HG02610 (cell line): ENCODE measurements at regions not wholly inside any gene's neighbourhood (a gene's known extent, or its start where the extent isn't known, plus 50 kb on each side); places are given as distances from the start of the nearest gene placed in this dataset.
A peak's percentile ranks its signal among the peaks of the same experiment; 100 is the strongest.
"Not testable (repeated sequence)": the region's sequence is repeated elsewhere in the genome, so short reads cannot be mapped to it uniquely, and the experiment has no call there.

Experiments used
- ATAC-seq: cut with Tn5 transposase; IDR thresholded peaks from one replicate; pipeline ENCODE4 v1.9.1; 2021; ENCODE audit warnings: mild to moderate bottlenecking, moderate library complexity; ENCODE audit not compliant: unreplicated experiment

- ATAC-seq = no peak
Observed at GRCh38 chr22:25407859-25408229, 156.6 kb upstream of the GRK3 start.

- no peak for ATAC-seq
Observed at GRCh38 chr22:25409240-25409639, 155.2 kb upstream of the GRK3 start.

DNA sequence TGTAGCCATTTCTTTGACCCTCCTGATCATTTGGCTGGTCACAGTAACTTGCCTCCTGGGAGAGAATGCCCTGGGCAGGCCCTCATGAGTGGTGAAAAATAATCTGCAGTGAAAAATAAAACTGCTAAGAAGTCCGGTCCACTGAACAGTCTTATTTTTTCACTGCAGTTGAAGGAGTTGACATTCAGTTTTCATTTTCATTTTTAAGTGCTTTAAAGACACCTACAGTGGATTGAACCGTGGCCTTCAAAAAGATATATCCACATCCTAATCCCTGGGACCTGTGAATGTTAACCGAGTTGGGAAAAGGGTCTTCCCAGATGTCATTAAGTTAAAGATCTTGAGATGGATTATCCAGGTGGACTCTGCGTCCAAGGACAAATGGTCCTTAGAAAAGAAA lies 153.6 kb upstream of the GRK3 start:
- no peak for ATAC-seq

GRCh38 chr22:25413620-25414019 lies 150.9 kb upstream of the GRK3 start:
- ATAC-seq = no peak

DNA sequence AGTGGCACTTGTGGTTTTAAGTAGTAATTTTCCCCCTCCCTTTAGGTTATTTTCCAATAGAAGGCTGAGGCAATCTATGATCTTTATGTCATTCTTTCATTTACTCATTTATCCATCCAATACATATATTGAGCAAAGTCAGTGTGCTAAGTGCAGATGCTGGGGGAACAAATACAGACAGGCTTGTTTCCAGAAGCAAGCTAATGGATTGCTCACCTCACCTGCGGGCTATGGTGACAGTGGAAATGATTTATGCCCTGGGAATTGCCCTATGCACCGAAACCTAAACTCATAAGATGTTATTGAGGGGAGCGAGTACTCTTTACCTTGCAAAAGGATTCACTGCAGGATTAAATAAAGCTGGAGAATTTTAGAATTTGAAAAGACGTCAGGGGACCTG lies 148.7 kb upstream of the GRK3 start:
- not testable (repeated sequence) for ATAC-seq

DNA sequence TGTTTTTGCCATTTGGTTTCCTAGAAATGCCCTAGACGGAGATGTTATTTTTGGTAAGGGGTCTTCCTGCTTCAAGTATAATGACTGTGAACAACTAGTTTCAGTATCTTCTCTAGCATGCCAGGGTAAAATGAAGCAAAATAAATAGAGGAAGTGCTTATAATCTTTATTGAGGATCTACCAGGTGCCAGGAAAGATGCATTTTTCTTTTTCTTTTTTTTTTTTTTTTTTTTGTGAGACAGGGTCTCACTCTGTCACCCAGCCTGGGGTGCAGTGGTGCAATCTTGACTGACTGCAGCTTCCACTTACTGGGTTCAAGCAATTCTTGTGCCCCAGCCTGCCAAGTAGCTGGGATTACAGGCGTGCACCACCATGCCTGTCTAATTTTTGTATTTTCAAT lies 146.6 kb upstream of the GRK3 start:
- ATAC-seq = not testable (repeated sequence)

GRCh38 chr22:25419247-25420113 lies 145.0 kb upstream of the GRK3 start:
- ATAC-seq = no peak

DNA sequence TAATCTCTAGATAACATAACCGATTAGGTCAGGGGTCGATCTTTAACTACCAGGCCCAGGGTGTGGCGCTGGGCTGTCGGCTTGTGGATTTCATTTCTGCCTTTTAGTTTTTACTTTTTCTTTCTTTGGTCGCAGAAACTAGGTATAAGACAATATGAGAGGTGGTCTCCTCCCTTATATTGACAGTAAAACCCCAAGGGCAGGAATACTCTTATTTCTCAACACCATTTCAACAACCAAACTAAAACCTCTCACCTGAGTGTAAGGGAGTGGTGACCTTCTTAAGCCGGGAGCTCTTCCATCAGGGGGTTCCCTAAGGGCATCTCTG lies 144.4 kb upstream of the GRK3 start:
- not testable (repeated sequence) for ATAC-seq

- ATAC-seq = no peak
Observed at GRCh38 chr22:25420471-25420924, 144.0 kb upstream of the GRK3 start.

- ATAC-seq = no peak
Observed at GRCh38 chr22:25420925-25421904, 143.3 kb upstream of the GRK3 start.

DNA sequence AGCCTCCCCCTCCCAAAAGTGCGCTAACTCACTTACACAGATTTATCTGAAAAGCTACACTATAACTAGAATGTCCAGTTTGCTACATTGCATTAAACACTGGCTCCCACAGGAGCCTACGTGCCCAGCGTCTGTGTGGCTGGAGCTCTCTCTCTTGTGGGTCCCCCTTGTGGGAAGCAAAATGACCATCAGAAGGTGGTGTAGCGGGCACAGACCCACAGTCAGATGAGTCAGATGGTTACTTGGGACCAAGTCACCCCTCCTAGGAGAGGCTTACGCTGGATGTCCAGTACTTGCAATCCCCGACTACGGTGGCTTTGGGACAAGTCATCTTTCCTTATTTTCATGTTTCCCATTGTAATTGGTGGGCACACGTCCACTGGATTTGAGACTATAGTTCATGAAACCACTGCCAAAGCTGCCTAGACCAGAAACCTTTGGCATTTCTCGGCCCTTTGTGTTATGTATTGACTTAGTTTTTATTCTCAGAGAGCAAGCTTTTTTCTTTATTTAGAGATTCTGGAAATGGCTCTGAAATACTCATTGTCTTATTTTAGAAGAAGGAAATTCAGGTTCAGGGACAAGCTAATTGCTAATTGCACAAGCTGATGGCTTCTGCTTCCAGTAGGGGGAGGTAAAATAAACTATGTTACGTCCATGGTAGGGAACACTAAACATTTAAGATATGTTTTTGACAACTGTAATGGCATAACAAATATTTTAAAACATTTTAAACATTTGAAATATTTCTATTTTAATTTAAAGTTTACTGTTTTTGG lies 137.8 kb upstream of the GRK3 start:
- ATAC-seq = not testable (repeated sequence)

DNA sequence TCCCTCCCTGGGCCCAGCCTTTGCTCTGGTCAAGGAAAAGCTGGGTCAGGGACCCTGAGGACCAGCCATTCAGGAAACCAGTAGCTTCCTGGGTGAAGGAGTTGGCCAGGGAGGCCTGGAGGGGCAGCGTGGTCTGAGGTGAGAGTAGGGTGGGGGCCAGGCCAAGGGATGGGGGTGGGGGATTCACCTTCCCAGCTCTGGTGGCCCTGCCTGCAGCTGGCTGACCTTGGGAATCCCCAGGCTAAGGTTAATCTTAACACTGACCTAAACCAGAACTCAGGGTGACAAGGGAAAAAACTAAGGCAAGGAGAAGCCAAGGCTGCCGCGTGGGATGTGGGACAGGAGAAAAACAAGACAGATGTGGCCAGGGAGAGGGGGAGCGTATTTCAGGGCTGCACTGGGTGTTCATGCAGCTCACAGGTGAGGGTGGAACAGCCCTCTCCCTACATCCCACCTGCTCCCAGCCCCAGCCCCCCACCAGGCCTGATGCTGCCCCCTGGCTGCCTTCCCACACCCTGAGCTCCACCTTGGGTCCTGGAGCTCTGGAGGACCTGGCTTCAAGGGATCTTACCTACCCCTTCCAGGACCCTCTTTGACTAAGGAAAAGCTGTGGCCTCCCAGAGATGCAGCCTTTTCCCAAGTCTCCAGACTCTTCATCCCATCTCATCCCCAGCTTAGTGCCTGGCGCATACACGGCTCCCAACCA lies 132.7 kb upstream of the GRK3 start:
- ATAC-seq = not testable (repeated sequence)

DNA sequence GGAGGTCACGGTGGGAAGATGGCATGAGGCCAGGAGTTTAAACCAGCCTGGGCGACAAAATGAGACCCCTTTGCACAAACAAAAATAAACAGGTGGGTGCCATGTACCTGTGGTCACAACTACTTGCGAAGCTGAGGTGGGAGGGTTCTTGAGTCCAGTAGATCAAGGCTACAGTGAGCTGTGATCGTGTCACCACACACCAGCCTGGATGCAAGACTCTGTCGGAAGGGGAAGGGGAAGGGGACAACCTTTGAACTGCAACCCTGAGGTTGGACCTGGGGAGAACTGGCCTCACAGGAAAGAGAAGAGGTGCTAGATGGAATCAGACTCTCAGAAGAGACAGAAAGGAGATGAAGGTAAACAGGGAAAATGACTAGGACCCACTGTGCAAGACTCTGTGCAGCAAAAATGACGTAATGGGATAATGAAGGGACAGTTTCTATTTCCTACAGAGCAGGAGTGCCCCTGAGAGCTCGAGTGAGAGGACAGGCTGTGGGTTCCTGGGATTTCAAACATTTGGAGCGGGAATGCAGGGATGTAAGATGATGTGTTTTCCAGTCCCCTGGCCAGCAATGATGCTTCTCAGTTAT lies 131.0 kb upstream of the GRK3 start:
- ATAC-seq = not testable (repeated sequence)

GRCh38 chr22:25437414-25438160 lies 126.9 kb upstream of the GRK3 start:
- no peak for ATAC-seq

DNA sequence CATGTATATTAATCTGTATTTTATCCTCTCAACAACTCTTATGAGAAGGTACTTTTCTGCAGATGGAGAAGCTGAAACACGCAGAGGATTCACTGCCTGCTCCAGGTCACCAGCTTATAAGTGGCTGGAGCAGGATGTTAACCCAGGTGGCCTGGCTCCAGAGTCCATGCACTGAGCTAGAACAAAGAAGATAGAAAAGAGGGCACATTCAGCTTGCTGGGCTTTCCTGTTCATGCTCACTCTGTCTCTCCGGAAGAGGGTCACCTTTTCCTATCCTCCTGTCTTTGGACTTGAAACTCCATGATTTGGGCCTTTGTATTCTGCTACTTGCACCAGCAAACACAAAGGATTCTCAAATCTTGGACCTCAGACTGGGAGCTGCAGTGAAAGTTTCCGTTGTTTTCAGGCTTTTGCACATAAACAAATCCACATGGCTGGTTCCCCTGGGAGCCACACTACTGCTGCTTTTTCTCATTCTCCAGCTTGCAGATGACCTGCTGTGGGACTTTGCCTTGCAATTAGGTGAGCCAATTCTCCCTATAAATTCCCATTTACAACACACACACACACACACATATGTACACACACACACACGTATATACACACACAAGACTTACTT lies 117.3 kb upstream of the GRK3 start:
- no peak for ATAC-seq

DNA sequence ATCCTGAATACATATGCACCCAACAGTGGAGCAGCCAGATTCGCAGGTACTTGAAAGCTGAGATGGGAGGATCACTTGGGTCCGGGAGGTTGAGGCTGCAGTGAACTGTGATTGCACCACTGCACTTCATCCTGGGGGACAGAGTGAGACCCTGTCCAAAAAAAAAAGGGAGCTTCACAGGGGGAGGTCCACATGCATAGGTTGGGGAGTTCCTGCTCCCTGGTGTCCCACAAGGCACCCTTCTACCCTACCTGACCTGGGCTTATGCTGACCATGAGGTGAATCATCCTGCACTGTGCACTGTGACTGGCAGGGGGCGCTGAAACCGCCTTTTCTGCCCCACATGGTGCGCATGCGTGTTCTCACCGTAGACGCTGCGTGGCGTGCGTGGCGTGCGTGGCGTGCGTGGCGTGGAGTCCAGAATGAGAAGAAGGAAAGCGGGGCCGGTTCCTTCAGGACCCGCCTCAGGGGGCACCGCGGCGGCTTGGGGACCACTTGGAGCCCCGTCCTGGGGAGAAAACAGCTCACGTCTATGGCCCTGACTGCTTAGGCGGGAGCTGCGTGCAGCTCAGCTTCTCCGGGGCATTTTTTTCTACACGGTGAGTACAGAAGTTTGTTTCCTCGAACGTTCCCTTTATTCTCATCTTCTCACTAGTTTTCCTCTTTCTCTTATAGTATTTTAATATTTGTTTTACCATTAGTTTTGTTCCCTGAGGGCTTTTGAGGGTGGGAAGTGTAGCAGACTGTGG lies 116.6 kb upstream of the GRK3 start:
- peak; percentile 82 for ATAC-seq

GRCh38 chr22:25448435-25449051 lies 115.9 kb upstream of the GRK3 start:
- no peak for ATAC-seq
